ENCODE measurements at regions not wholly inside any gene's neighbourhood (a gene's known extent, or its start where the extent isn't known, plus 50 kb on each side); places are given as distances from the start of the nearest gene placed in this dataset.
"Not testable (repeated sequence)": the region's sequence is repeated elsewhere in the genome, so short reads cannot be mapped to it uniquely, and the experiment has no call there.

- Mint-ChIP-seq H3K4me1 (no peaks in the 10 kb centered on the region), H3K36me3 (no peaks in the 10 kb centered on the region), H3K4me3 (no peak overlapping the region), H3K27me3 (no peaks in the 10 kb centered on the region), H3K27ac (no peak overlapping the region), H3K9me3 (no peaks in the 10 kb centered on the region)
- ATAC-seq (replicated peaks) (no peak), DNase-seq (no peak)
These were observed 58.8 kb downstream of the PPP4R3C start for GRCh38 chrX:27404366-27404765.

- no peak overlapping the region for H3K4me3 Mint-ChIP-seq
- no peak overlapping the region for H3K27ac Mint-ChIP-seq
- H3K9me3 Mint-ChIP-seq: no peaks in the 10 kb centered on the region
- H3K4me1 Mint-ChIP-seq: no peaks in the 10 kb centered on the region
- ATAC-seq (replicated peaks) (no peak), DNase-seq (no peak)
- H3K36me3 Mint-ChIP-seq: no peaks in the 10 kb centered on the region
- H3K27me3 Mint-ChIP-seq: peaks cover 0 to 5% of the 10 kb centered on the region in 2 donors
These were observed 64.0 kb downstream of the PPP4R3C start for GRCh38 chrX:27399146-27399456.

GRCh38 chrX:27391623-27392022 is 71.5 kb downstream of the PPP4R3C start:
- no peaks in the 10 kb centered on the region for H3K36me3 Mint-ChIP-seq

GRCh38 chrX:27381419-27381818 is 81.7 kb downstream of the PPP4R3C start:
- H3K27me3 Mint-ChIP-seq: no peaks in the 10 kb centered on the region
- no peak overlapping the region for H3K27ac Mint-ChIP-seq
- no peak overlapping the region for H3K4me3 Mint-ChIP-seq
- H3K4me1 Mint-ChIP-seq: no peaks in the 10 kb centered on the region
- H3K36me3 Mint-ChIP-seq: no peaks in the 10 kb centered on the region
- ATAC-seq (replicated peaks) (no peak), DNase-seq (no peak)
- no peaks in the 10 kb centered on the region for H3K9me3 Mint-ChIP-seq

More at GRCh38 chrX:27391623-27392022, 71.5 kb downstream of the PPP4R3C start:
- ATAC-seq (replicated peaks) (no peak), DNase-seq (no peak)
- no peaks in the 10 kb centered on the region for H3K27me3 Mint-ChIP-seq
- H3K4me1 Mint-ChIP-seq: no peaks in the 10 kb centered on the region
- H3K27ac Mint-ChIP-seq: no peak overlapping the region
- H3K9me3 Mint-ChIP-seq: no peaks in the 10 kb centered on the region
- H3K4me3 Mint-ChIP-seq: no peak overlapping the region

GRCh38 chrX:27380163-27380845 is 82.8 kb downstream of the PPP4R3C start:
- no peaks in the 10 kb centered on the region for H3K4me1 Mint-ChIP-seq
- H3K36me3 Mint-ChIP-seq: no peaks in the 10 kb centered on the region
- no peaks in the 10 kb centered on the region for H3K9me3 Mint-ChIP-seq
- no peak for ATAC-seq (replicated peaks)
- H3K4me3 Mint-ChIP-seq: no peak overlapping the region
- H3K27me3 Mint-ChIP-seq: no peaks in the 10 kb centered on the region
- H3K27ac Mint-ChIP-seq: no peak overlapping the region
- no peak for DNase-seq

GRCh38 chrX:27354021-27354420 is 109.1 kb downstream of the PPP4R3C start:
- DNase-seq (no peak), ATAC-seq (replicated peaks) (no peak)
- H3K9me3 Mint-ChIP-seq: peaks cover 0 to 4% of the 10 kb centered on the region in 2 donors
- no peak overlapping the region for H3K27ac Mint-ChIP-seq
- no peaks in the 10 kb centered on the region for H3K4me1 Mint-ChIP-seq
- no peaks in the 10 kb centered on the region for H3K36me3 Mint-ChIP-seq
- H3K27me3 Mint-ChIP-seq: no peaks in the 10 kb centered on the region
- no peak overlapping the region for H3K4me3 Mint-ChIP-seq

GRCh38 chrX:27350476-27350875 is 112.7 kb downstream of the PPP4R3C start:
- no peaks in the 10 kb centered on the region for H3K36me3 Mint-ChIP-seq

GRCh38 chrX:27336466-27337091 is 126.6 kb downstream of the PPP4R3C start:
- Mint-ChIP-seq H3K36me3 (no peaks in the 10 kb centered on the region), H3K27ac (no peak overlapping the region), H3K9me3 (no peaks in the 10 kb centered on the region), H3K4me3 (no peak overlapping the region), H3K4me1 (no peaks in the 10 kb centered on the region), H3K27me3 (no peaks in the 10 kb centered on the region)
- ATAC-seq (replicated peaks) (no peak), DNase-seq (no peak)

More at GRCh38 chrX:27350476-27350875, 112.7 kb downstream of the PPP4R3C start:
- ATAC-seq (replicated peaks): no peak
- Mint-ChIP-seq H3K27ac (no peak overlapping the region), H3K9me3 (no peaks in the 10 kb centered on the region), H3K4me1 (no peaks in the 10 kb centered on the region), H3K4me3 (no peak overlapping the region), H3K27me3 (no peaks in the 10 kb centered on the region)
- DNase-seq: no peak

- H3K4me3 Mint-ChIP-seq: no peak overlapping the region
- DNase-seq: no peak
These were observed 141.5 kb downstream of the PPP4R3C start for GRCh38 chrX:27321632-27322031.

GRCh38 chrX:27309406-27309805 is 153.7 kb downstream of the PPP4R3C start:
- Mint-ChIP-seq H3K27ac (no peak overlapping the region), H3K36me3 (no peaks in the 10 kb centered on the region), H3K4me3 (no peak overlapping the region), H3K4me1 (no peaks in the 10 kb centered on the region), H3K9me3 (peaks cover 0 to 1% of the 10 kb centered on the region in 2 donors), H3K27me3 (no peaks in the 10 kb centered on the region)
- DNase-seq: no peak
- ATAC-seq (replicated peaks): no peak

More at GRCh38 chrX:27321632-27322031, 141.5 kb downstream of the PPP4R3C start:
- Mint-ChIP-seq H3K27ac (no peak overlapping the region), H3K4me1 (no peaks in the 10 kb centered on the region), H3K9me3 (peaks cover 1 to 14% of the 10 kb centered on the region in 2 donors), H3K27me3 (no peaks in the 10 kb centered on the region), H3K36me3 (no peaks in the 10 kb centered on the region)
- ATAC-seq (replicated peaks): no peak

GRCh38 chrX:27307546-27307945 is 155.6 kb downstream of the PPP4R3C start:
- no peaks in the 10 kb centered on the region for H3K36me3 Mint-ChIP-seq
- no peak for DNase-seq
- H3K4me1 Mint-ChIP-seq: no peaks in the 10 kb centered on the region
- no peaks in the 10 kb centered on the region for H3K27me3 Mint-ChIP-seq
- no peak for ATAC-seq (replicated peaks)
- H3K27ac Mint-ChIP-seq: no peak overlapping the region
- H3K4me3 Mint-ChIP-seq: no peak overlapping the region
- peaks cover 1 to 2% of the 10 kb centered on the region in 2 donors for H3K9me3 Mint-ChIP-seq

GRCh38 chrX:27292552-27292951 is 170.6 kb downstream of the PPP4R3C start:
- DNase-seq; H3K4me3 Mint-ChIP-seq; H3K9me3 Mint-ChIP-seq; H3K36me3 Mint-ChIP-seq; ATAC-seq (replicated peaks); H3K27me3 Mint-ChIP-seq; H3K27ac Mint-ChIP-seq; H3K4me1 Mint-ChIP-seq: not testable (repeated sequence)

GRCh38 chrX:27276751-27277150 is 186.4 kb downstream of the PPP4R3C start:
- H3K27ac Mint-ChIP-seq: no peak overlapping the region
- no peaks in the 10 kb centered on the region for H3K4me1 Mint-ChIP-seq
- ATAC-seq (replicated peaks) (no peak), DNase-seq (no peak)
- H3K36me3 Mint-ChIP-seq: no peaks in the 10 kb centered on the region
- no peaks in the 10 kb centered on the region for H3K27me3 Mint-ChIP-seq
- H3K9me3 Mint-ChIP-seq: peaks cover 2 to 4% of the 10 kb centered on the region in 2 donors
- H3K4me3 Mint-ChIP-seq: no peak overlapping the region

GRCh38 chrX:27254656-27255055 is 208.5 kb downstream of the PPP4R3C start:
- H3K27me3 Mint-ChIP-seq: no peaks in the 10 kb centered on the region
- no peak for ATAC-seq (replicated peaks)
- no peak overlapping the region for H3K4me3 Mint-ChIP-seq
- no peaks in the 10 kb centered on the region for H3K4me1 Mint-ChIP-seq
- no peaks in the 10 kb centered on the region for H3K9me3 Mint-ChIP-seq
- H3K36me3 Mint-ChIP-seq: no peaks in the 10 kb centered on the region
- DNase-seq: no peak
- H3K27ac Mint-ChIP-seq: no peak overlapping the region

- H3K9me3 Mint-ChIP-seq: no peaks in the 10 kb centered on the region
- no peaks in the 10 kb centered on the region for H3K27me3 Mint-ChIP-seq
- H3K4me3 Mint-ChIP-seq: no peak overlapping the region
- no peaks in the 10 kb centered on the region for H3K4me1 Mint-ChIP-seq
- H3K27ac Mint-ChIP-seq: no peak overlapping the region
- ATAC-seq (replicated peaks) (no peak), DNase-seq (no peak)
- no peaks in the 10 kb centered on the region for H3K36me3 Mint-ChIP-seq
These were observed 211.8 kb downstream of the PPP4R3C start for GRCh38 chrX:27251369-27251768.
